ENCODE measurements at regions not wholly inside any gene's neighbourhood (a gene's known extent, or its start where the extent isn't known, plus 50 kb on each side); places are given as distances from the start of the nearest gene placed in this dataset.

DNA sequence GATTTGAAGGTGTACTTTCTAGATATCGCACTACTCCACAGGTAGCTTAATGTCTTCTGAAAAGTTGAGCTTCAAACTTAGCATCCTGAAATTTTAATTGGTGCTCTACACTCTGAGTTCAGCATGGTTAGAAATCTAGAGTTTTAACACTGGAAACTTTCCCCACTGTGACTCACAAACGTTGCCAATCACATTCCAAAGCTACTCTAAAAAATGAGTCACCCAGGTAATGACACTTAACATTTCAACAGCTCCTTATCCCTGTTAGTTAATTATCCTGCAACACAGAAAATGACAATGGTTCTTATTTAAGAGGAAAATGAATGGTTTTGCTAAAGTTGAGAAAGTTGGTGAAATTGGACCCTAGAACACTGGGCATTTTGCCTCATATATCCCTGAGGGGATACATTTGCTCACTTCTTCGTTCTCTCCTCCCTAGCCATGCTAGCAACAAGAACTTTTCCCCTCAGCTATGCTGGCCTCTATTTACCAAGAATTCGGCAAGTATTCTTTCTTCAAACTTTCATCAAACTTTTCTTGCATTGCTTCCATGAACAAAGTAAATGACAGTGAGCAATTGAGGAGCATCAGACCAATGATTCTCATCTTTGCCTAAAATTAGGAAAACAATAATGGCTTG lies 1024.1 kb upstream of the KLHL29 start:
- peak; percentile 25 for DNase-seq (ENCODE audit: low read depth)
- no peaks in the 10 kb centered on the region for H3K36me3 ChIP-seq (ENCODE audit: control insufficient read depth, insufficient read depth, low read length)

DNA sequence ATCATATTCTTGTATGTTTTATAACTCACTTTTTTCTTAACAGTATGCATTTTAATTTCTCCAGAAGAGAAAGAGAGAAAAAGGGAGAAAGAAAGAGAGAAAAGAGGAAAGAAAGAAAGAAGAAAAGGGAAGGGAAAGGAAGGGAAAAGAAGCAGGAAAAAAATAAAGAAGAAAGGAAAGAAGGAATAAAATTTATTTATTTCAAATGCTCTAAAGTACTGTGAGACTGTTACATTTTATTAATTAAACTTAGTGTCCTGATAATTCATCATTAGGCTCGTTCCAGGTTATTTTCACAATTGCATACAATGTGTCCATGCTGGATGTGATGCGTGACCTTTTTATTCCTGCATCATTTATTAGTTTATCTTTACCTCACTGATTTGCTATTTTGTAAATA lies 1023.4 kb upstream of the KLHL29 start:
- Histone ChIP-seq H3K36me3 (ENCODE audit: control insufficient read depth, insufficient read depth, low read length) (no peaks in the 10 kb centered on the region), H3K4me3 (ENCODE audit: low read depth, low read length) (no peak overlapping the region), H3K27me3 (ENCODE audit: control insufficient read depth, insufficient read depth, low read length) (no peaks in the 10 kb centered on the region)
- TF ChIP-seq, protein P1, sequence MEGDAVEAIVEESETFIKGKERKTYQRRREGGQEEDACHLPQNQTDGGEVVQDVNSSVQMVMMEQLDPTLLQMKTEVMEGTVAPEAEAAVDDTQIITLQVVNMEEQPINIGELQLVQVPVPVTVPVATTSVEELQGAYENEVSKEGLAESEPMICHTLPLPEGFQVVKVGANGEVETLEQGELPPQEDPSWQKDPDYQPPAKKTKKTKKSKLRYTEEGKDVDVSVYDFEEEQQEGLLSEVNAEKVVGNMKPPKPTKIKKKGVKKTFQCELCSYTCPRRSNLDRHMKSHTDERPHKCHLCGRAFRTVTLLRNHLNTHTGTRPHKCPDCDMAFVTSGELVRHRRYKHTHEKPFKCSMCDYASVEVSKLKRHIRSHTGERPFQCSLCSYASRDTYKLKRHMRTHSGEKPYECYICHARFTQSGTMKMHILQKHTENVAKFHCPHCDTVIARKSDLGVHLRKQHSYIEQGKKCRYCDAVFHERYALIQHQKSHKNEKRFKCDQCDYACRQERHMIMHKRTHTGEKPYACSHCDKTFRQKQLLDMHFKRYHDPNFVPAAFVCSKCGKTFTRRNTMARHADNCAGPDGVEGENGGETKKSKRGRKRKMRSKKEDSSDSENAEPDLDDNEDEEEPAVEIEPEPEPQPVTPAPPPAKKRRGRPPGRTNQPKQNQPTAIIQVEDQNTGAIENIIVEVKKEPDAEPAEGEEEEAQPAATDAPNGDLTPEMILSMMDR (IDR thresholded peaks at IDR 0.05; ENCODE audit: insufficient read depth, low read length, poor library complexity, severe bottlenecking) = no peak
- no peak for DNase-seq (ENCODE audit: low read depth)

More for the DNA sequence above, 1024.1 kb upstream of the KLHL29 start:
- no peaks in the 10 kb centered on the region for H3K27me3 ChIP-seq (ENCODE audit: control insufficient read depth, insufficient read depth, low read length)
- TF ChIP-seq, protein P1 (IDR thresholded peaks at IDR 0.05; ENCODE audit: insufficient read depth, low read length, poor library complexity, severe bottlenecking) = no peak
- no peak overlapping the region for H3K4me3 ChIP-seq (ENCODE audit: low read depth, low read length)

DNA sequence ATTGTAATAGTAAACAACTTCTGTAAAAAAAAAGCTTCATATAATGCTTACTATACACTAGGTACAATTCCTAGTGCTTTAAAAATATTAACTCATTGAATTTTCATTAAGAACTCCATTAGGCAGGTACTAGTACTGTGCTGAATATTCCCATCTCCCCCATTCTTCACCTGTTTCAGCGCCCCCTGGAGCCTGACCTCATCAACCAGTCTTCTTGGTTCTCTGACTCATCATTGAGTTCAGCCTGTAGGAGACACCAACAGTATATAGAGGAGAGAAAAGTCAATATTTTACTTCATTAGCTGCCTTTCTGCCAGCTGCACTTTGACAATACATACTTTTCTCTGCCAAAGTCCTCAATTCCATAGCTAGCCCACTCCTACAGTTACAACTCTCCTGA lies 1009.9 kb upstream of the KLHL29 start:
- DNase-seq (ENCODE audit: low read depth) = no peak
- H3K27me3 ChIP-seq (ENCODE audit: control insufficient read depth, insufficient read depth, low read length) = no peaks in the 10 kb centered on the region
- H3K4me3 ChIP-seq (ENCODE audit: low read depth, low read length) = no peak overlapping the region
- TF ChIP-seq, protein P1 (IDR thresholded peaks at IDR 0.05; ENCODE audit: insufficient read depth, low read length, poor library complexity, severe bottlenecking) = peak; percentile 43
- H3K36me3 ChIP-seq (ENCODE audit: control insufficient read depth, insufficient read depth, low read length) = no peaks in the 10 kb centered on the region

DNA sequence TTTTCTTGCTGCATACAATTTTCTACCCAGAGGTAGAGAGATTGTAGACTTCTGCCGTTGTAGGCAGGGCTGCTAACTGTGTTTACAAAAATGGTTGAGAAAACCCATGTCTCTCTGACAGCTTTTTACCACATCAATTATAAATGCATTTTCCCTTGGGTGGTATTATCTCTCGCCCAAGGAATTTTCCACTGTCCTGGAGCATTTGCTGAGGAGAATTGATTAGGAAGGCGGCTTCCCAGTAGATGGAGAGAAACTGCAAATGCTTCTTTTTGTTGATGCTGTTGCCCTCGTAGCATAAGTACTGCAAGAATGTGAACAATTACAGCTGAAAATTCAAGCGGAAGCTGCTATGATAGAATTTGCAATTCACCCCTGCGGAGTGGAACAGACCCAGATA lies 1007.7 kb upstream of the KLHL29 start:
- TF ChIP-seq, protein P1 (IDR thresholded peaks at IDR 0.05; ENCODE audit: insufficient read depth, low read length, poor library complexity, severe bottlenecking) = no peak
- no peak for DNase-seq (ENCODE audit: low read depth)
- Histone ChIP-seq H3K36me3 (ENCODE audit: control insufficient read depth, insufficient read depth, low read length) (no peaks in the 10 kb centered on the region), H3K27me3 (ENCODE audit: control insufficient read depth, insufficient read depth, low read length) (no peaks in the 10 kb centered on the region), H3K4me3 (ENCODE audit: low read depth, low read length) (no peak overlapping the region)

DNA sequence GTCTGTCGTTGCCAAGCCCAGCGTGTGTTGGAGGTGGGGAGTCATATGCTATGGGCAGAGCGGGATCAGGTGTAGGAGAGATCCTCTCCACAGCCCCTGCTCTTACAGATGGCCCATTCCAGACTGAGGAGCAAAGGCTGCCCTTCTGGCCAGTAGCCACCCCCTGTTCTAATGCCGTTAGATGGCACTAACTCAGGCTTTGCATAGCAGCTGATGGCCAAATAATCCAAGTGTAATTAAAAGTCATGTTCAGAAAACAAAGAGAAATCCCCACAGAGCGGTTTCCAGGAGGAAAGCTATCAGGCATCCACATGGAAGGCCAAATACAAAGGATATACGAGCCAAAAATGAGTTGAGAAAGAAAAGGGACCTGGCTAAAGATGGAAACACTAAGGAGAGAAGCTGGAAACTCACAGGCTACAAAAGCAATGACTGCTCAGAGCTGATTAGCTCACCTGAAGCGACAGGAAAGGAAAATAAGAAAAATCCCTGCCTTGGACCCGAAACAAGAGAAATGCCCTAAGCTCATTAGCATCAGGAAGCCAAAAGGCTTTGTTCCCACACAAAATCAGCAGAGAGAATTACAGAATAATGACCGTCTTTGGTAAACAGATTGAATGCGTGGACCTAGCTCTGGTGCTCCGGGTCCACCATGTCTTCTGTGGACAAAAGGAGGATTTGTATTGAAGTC lies 1002.4 kb upstream of the KLHL29 start:
- no peak for DNase-seq (ENCODE audit: low read depth)
- Histone ChIP-seq H3K4me3 (ENCODE audit: low read depth, low read length) (no peak overlapping the region), H3K27me3 (ENCODE audit: control insufficient read depth, insufficient read depth, low read length) (no peaks in the 10 kb centered on the region), H3K36me3 (ENCODE audit: control insufficient read depth, insufficient read depth, low read length) (no peaks in the 10 kb centered on the region)
- TF ChIP-seq, protein P1 (IDR thresholded peaks at IDR 0.05; ENCODE audit: insufficient read depth, low read length, poor library complexity, severe bottlenecking) = no peak

Data from kidney epithelial cell (primary cell).